GM12878 (cell line): ENCODE measurements at regions not wholly inside any gene's neighbourhood (a gene's known extent, or its start where the extent isn't known, plus 50 kb on each side); places are given as distances from the start of the nearest gene placed in this dataset.

Experiments
- ATAC-seq: fragments of 200-7000 bp; cut with Tn5 transposase; 3 replicates; pipeline ENCODE4 v1.9.1; 2020; ENCODE audit warnings: mild to moderate bottlenecking, moderate library complexity
- BruUV-seq: library from RNA; stranded (reverse); fragments of 400-500 nt; replicated peaks from 2 replicates; lab custom pipeline; 2021; lab: Mats Ljungman, UMichigan
- CTCF ChIA-PET: fragments of 300-600 bp; sonication (Branson Sonifier 250); formaldehyde crosslinking; extraction: SDS; loops from one replicate; lab custom pipeline; 2021; ENCODE audit warnings: inconsistent platforms; lab: Yijun Ruan, JAX
- POLR2A ChIA-PET: fragments of 350-600 bp; formaldehyde crosslinking; extraction: SDS; loops from one replicate; lab custom pipeline; 2021; ENCODE audit warnings: inconsistent platforms; lab: Charles Lee
- RAD21 ChIA-PET: fragments of 300-600 bp; sonication (Branson Sonifier 250); formaldehyde crosslinking; loops from one replicate; lab custom pipeline; 2023; ENCODE audit warnings: antibody characterized with exemption; ENCODE audit not compliant: unreplicated experiment; lab: Charles Lee
- SMC1A ChIA-PET: fragments of 300-600 bp; sonication (Branson Sonifier 250); formaldehyde crosslinking; loops from one replicate; lab custom pipeline; 2023; ENCODE audit not compliant: unreplicated experiment, uncharacterized antibody; lab: Charles Lee
- DNase-seq: peaks from one replicate; pipeline ENCODE4 v3.0.0-alpha.2; 2011; ENCODE audit warnings: low read depth, low spot score
- FAIRE-seq: peaks from 3 replicates; lab custom pipeline; 2011; peaks lifted over from hg19 to GRCh38; lab: Jason Lieb, UNC
- H2AFZ ChIP-seq: 2 replicates; pipeline ENCODE4 v1.6.0; 2011; ENCODE audit warnings: low read depth, low read length, control low read depth; ENCODE audit not compliant: control insufficient read depth
- H3K27ac ChIP-seq: 2 replicates; pipeline ENCODE4 v1.5.1; 2011; ENCODE audit warnings: control low read depth; ENCODE audit not compliant: control insufficient read depth, insufficient read depth
- H3K27me3 ChIP-seq, 2 experiments: replicated peaks in 1 of 2; 2 replicates each; pipeline versions ENCODE4 v1.6.0 to v1.6.1; 2011; ENCODE audit warnings: low read length in 1 of 2; ENCODE audit not compliant: control insufficient read depth in 2 of 2, insufficient read depth in 2 of 2
- H3K36me3 ChIP-seq, 2 experiments: 2 replicates each; pipeline ENCODE4 v1.5.1; 2011; ENCODE audit warnings: low read length in 1 of 2; ENCODE audit not compliant: control insufficient read depth in 2 of 2, insufficient read depth in 2 of 2
- H3K4me1 ChIP-seq: 2 replicates; pipeline ENCODE4 v1.6.1; 2011; ENCODE audit warnings: mild to moderate bottlenecking, low read length, moderate library complexity, mixed read lengths; ENCODE audit not compliant: control insufficient read depth, insufficient read depth
- H3K4me2 ChIP-seq: 2 replicates; pipeline ENCODE4 v1.6.0; 2011; ENCODE audit warnings: control low read depth; ENCODE audit not compliant: control insufficient read depth, insufficient read depth
- H3K4me3 ChIP-seq: fragments of 200-600 bp; sonication (generic); 2 replicates; pipeline ENCODE4 v1.5.1; 2016
- H3K79me2 ChIP-seq: 2 replicates; pipeline ENCODE4 v1.6.0; 2011; ENCODE audit warnings: low read length; ENCODE audit not compliant: control insufficient read depth, insufficient read depth
- H3K9ac ChIP-seq: 2 replicates; pipeline ENCODE4 v1.8.0; 2011; ENCODE audit warnings: low read length, control low read depth, mixed read lengths; ENCODE audit not compliant: control insufficient read depth, insufficient read depth
- H3K9me3 ChIP-seq: replicated peaks from 3 replicates; pipeline ENCODE4 v1.5.1; 2011; ENCODE audit warnings: mild to moderate bottlenecking, low read length; ENCODE audit not compliant: control insufficient read depth, insufficient read depth
- H4K20me1 ChIP-seq: 2 replicates; pipeline ENCODE4 v1.6.0; 2011; ENCODE audit not compliant: control insufficient read depth, insufficient read depth
- BRCA1 ChIP-seq: IDR thresholded peaks from 2 replicates; pipeline ENCODE4 v1.6.1; 2011; ENCODE audit warnings: low read depth, low read length, improper control_type of control experiment
- FOS ChIP-seq: IDR thresholded peaks from 3 replicates; pipeline ENCODE4 v1.6.1; 2011; ENCODE audit warnings: borderline replicate concordance; ENCODE audit not compliant: insufficient read length; ENCODE audit errors: extremely low read depth
- MLLT1 ChIP-seq: fragments of 450-650 bp; IDR thresholded peaks from 2 replicates; pipeline ENCODE4 v1.6.1; 2016; ENCODE audit warnings: mild to moderate bottlenecking
- MTA2 ChIP-seq: fragments of 450-650 bp; IDR thresholded peaks from 2 replicates; pipeline ENCODE4 v1.6.1; 2016; ENCODE audit warnings: low read depth, mild to moderate bottlenecking, moderate library complexity
- SMC3 ChIP-seq: IDR thresholded peaks from 2 replicates; pipeline ENCODE4 v1.6.1; 2011; ENCODE audit warnings: low read length, improper control_type of control experiment, borderline replicate concordance
- SPI1 ChIP-seq: IDR thresholded peaks from 2 replicates; pipeline ENCODE4 v1.6.1; 2011; ENCODE audit warnings: low read depth, mild to moderate bottlenecking, low read length, moderate library complexity, borderline replicate concordance; ENCODE audit not compliant: insufficient read depth
- ZNF207 ChIP-seq: fragments of 450-650 bp; IDR thresholded peaks from 2 replicates; pipeline ENCODE4 v1.6.1; 2014; ENCODE audit warnings: antibody characterized with exemption, mild to moderate bottlenecking, borderline replicate concordance
- WGBS: methylation state at CpG from one replicate; pipeline ENCODE4 v1.1.6; 2016; ENCODE audit warnings: low lambda C conversion rate; ENCODE audit not compliant: insufficient replicate concordance, insufficient coverage; ENCODE audit errors: missing lambda C conversion rate; 5-methylcytosine and 5-hydroxymethylcytosine counted together
- in situ Hi-C: fragments of 300-500 bp; cut with MboI; formaldehyde crosslinking; loops from 9 replicates; pipeline ENCODE4 v1.14.3; 2018; ENCODE audit warnings: mixed read lengths
- intact Hi-C: fragments of 100-400 bp; cut with micrococcal nuclease; formaldehyde crosslinking; loops from one replicate; pipeline ENCODE4 v1.14.2; 2022; ENCODE audit not compliant: unreplicated experiment
- TF ChIP-seq, protein P1 (sequence below): IDR thresholded peaks from 2 replicates; pipeline ENCODE4 v1.6.1; 2012; ENCODE audit warnings: improper control_type of control experiment, low read depth, low read length; ENCODE audit not compliant: insufficient replicate concordance
- TF ChIP-seq, protein P2 (sequence below): fragments of 450-650 bp; IDR thresholded peaks from 2 replicates; pipeline ENCODE4 v1.6.1; 2017; ENCODE audit warnings: antibody characterized with exemption, mild to moderate bottlenecking, moderate library complexity

DNA sequence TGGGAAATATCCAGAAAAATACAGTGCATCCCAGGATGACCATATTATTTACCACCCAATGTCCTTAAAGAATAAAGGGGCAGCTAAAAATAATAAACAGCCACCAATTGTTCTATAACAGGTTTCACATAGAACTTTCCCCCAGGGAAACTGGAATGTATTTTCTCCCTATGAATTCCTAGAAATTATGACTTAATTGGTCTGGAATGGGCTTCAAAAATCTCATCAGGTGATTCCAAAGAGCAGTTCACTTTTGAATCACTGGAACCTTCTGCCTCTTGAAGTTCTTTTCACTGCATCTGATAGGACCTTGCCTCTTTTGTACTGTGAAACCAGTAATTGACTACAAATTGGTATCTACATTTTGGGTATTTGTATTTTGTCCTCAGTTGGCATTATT is 119.3 kb downstream of the ZNF330 start (continued):
- TF ChIP-seq, protein P1, sequence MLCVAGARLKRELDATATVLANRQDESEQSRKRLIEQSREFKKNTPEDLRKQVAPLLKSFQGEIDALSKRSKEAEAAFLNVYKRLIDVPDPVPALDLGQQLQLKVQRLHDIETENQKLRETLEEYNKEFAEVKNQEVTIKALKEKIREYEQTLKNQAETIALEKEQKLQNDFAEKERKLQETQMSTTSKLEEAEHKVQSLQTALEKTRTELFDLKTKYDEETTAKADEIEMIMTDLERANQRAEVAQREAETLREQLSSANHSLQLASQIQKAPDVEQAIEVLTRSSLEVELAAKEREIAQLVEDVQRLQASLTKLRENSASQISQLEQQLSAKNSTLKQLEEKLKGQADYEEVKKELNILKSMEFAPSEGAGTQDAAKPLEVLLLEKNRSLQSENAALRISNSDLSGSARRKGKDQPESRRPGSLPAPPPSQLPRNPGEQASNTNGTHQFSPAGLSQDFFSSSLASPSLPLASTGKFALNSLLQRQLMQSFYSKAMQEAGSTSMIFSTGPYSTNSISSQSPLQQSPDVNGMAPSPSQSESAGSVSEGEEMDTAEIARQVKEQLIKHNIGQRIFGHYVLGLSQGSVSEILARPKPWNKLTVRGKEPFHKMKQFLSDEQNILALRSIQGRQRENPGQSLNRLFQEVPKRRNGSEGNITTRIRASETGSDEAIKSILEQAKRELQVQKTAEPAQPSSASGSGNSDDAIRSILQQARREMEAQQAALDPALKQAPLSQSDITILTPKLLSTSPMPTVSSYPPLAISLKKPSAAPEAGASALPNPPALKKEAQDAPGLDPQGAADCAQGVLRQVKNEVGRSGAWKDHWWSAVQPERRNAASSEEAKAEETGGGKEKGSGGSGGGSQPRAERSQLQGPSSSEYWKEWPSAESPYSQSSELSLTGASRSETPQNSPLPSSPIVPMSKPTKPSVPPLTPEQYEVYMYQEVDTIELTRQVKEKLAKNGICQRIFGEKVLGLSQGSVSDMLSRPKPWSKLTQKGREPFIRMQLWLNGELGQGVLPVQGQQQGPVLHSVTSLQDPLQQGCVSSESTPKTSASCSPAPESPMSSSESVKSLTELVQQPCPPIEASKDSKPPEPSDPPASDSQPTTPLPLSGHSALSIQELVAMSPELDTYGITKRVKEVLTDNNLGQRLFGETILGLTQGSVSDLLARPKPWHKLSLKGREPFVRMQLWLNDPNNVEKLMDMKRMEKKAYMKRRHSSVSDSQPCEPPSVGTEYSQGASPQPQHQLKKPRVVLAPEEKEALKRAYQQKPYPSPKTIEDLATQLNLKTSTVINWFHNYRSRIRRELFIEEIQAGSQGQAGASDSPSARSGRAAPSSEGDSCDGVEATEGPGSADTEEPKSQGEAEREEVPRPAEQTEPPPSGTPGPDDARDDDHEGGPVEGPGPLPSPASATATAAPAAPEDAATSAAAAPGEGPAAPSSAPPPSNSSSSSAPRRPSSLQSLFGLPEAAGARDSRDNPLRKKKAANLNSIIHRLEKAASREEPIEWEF: no peak
- no peak for TF ChIP-seq SPI1

- in situ Hi-C loops: no loop called here
- intact Hi-C loops: no loop called here
- Histone ChIP-seq H3K36me3 (no peaks in the 10 kb centered on the region), H2AFZ (no peak overlapping the region), H4K20me1 (no peaks in the 10 kb centered on the region), H3K27ac (no peak overlapping the region), H3K4me1 (no peaks in the 10 kb centered on the region), H3K9me3 (no peaks in the 10 kb centered on the region), H3K27me3 (no peaks in the 10 kb centered on the region), H3K79me2 (no peaks in the 10 kb centered on the region), H3K4me2 (no peak overlapping the region), H3K4me3 (no peak overlapping the region), H3K9ac (no peak overlapping the region)
- ChIA-PET SMC1A (no interaction called here), POLR2A (no interaction called here), CTCF (no interaction called here), RAD21 (no interaction called here)
- BruUV-seq: no TSS peak
- 69% methylated on average over 2 of the region's 2 CpGs for WGBS
- ATAC-seq (no peak), DNase-seq (no peak), FAIRE-seq (no peak)
- no peak for TF ChIP-seq BRCA1
- TF ChIP-seq, protein P2, sequence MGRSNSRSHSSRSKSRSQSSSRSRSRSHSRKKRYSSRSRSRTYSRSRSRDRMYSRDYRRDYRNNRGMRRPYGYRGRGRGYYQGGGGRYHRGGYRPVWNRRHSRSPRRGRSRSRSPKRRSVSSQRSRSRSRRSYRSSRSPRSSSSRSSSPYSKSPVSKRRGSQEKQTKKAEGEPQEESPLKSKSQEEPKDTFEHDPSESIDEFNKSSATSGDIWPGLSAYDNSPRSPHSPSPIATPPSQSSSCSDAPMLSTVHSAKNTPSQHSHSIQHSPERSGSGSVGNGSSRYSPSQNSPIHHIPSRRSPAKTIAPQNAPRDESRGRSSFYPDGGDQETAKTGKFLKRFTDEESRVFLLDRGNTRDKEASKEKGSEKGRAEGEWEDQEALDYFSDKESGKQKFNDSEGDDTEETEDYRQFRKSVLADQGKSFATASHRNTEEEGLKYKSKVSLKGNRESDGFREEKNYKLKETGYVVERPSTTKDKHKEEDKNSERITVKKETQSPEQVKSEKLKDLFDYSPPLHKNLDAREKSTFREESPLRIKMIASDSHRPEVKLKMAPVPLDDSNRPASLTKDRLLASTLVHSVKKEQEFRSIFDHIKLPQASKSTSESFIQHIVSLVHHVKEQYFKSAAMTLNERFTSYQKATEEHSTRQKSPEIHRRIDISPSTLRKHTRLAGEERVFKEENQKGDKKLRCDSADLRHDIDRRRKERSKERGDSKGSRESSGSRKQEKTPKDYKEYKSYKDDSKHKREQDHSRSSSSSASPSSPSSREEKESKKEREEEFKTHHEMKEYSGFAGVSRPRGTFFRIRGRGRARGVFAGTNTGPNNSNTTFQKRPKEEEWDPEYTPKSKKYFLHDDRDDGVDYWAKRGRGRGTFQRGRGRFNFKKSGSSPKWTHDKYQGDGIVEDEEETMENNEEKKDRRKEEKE: no peak
- no peak for TF ChIP-seq FOS
- TF ChIP-seq MLLT1: no peak
- TF ChIP-seq ZNF207: no peak
- no peak for TF ChIP-seq MTA2
- TF ChIP-seq SMC3: no peak
Measured at GRCh38 chr4:141340458-141340857, 119.8 kb downstream of the ZNF330 start.
